Tongue (tissue), 1 donor: ENCODE measurements at regions not wholly inside any gene's neighbourhood (a gene's known extent, or its start where the extent isn't known, plus 50 kb on each side); places are given as distances from the start of the nearest gene placed in this dataset.

Experiments
- DNase-seq: peaks from one replicate; pipeline ENCODE4 v3.0.0-alpha.2; 2015

- DNase-seq = no peak
Measured at GRCh38 chr13:39938596-39938995, 283.1 kb downstream of the COG6 start.

DNA sequence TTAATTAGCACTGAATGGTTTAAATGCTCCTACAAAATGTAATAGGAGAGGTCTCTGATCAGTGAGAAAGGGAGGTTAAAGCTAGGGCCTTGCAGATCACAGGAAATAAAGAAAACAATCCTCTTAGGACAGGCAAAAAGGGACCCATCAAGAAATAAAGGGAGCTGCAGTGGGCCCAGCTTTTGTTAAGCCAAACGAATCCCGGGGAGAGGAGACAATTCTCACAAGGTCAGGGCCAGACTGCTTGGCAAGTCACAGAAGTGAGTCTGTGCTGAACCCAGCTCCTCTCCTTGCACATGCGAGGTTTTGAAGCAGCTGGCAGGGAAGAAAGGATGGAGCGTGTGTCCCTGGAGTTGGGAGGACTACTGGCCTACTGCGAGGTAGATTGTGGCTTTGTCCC lies 285.8 kb downstream of the COG6 start:
- DNase-seq = no peak

DNA sequence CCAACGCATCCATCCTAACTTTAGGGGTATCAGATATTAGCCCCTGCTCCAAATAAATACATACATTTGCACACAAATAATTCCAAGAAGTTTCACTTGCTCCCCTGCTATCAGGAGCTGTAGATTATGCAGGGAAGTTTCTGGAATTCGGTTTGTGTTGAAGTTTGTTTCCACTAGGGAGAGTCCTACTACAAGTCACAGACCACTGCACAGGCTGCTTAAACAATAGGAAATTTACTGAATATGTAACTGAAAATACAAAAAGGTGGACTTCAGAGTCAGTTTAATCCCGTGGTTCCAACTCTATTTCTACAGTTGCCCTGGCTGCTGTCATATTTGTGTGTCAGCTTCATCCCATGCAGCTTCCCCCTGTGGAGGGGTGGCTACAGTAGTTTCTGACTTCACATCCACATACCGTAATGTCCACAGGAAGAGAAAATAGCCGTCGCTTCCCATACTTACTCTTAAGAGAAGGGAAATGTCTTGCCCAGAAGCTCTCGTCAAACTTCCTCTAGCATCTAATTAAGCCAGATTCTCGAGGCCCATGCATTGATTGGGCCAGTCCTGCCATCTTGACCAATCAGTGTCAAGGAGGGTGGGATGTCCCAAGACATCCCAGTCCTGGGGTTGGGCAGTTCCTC lies 286.6 kb downstream of the COG6 start:
- DNase-seq = no peak

DNA sequence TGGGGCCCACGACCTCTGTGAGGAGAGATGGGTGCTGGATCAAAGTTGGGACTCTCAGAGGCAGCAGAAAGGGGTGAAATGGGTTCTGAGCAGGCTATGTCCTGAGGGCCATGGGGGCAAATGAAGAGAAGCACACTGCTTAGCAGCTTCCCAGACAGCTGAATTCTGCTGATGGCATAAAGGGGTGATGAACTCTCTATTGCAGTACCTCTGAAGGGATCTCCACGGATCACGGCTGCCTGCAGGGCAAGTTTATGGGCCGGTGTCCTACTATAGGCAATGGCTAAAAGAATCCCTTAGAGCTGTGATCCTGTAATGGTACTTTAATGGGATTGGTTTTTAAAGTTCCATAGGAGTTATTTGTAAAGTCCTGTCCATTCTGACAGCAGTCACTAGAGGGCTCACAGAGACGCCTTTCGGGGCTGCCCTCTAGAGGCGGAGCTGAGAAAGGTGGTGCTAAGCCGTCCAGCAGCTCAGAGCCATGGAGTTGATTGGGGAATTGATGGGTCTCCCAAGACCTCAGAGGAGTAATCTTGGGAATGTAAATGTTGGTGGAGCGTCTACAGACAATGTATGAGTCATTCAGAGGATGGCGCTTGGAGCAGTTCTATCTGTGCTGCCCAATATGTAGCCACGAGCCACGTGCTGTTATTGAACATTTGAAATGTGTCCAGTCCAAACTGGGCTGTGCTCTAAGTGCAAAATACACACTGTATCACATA lies 287.3 kb downstream of the COG6 start:
- DNase-seq = peak; percentile 55

DNA sequence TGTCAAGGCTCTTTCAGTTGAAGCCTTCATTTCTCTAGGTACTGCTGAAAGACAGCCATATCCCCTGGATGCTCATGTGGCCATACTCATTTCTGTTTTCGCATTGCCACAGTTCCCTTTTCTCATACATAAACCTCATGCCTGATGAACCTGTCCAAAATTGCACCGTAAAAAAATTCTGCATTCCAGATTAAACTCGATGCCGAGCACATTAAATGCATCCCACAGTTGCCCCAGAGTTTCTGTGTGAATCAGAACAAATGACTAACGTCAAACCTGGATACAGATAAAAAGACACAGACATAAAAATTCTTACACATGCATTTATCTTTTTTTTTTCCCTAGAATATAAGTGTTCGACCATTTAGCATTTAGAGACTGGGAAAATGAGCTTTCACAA lies 288.2 kb downstream of the COG6 start:
- DNase-seq = no peak

GRCh38 chr13:39945226-39945625 lies 289.8 kb downstream of the COG6 start:
- peak; percentile 41 for DNase-seq

DNA sequence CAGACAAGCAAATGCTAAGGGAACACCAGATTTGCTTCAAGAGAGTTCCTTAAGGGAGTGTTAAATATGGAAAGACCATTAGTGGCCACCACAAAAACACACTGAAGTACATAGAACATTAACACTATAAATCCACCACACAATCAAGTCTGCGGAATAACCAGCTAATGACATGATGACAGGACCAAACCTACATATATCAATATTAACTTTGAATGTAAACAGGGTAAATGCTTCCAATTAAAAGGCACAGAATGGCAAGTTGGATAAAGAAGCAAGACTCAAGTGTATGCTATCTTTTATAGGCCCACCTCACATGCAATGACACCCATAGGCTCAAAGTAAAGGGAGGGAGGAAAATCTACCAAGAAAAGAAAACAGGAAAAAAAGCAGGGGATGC lies 291.3 kb downstream of the COG6 start:
- DNase-seq = no peak

GRCh38 chr13:39951301-39951700 lies 295.8 kb downstream of the COG6 start:
- DNase-seq = no peak

DNA sequence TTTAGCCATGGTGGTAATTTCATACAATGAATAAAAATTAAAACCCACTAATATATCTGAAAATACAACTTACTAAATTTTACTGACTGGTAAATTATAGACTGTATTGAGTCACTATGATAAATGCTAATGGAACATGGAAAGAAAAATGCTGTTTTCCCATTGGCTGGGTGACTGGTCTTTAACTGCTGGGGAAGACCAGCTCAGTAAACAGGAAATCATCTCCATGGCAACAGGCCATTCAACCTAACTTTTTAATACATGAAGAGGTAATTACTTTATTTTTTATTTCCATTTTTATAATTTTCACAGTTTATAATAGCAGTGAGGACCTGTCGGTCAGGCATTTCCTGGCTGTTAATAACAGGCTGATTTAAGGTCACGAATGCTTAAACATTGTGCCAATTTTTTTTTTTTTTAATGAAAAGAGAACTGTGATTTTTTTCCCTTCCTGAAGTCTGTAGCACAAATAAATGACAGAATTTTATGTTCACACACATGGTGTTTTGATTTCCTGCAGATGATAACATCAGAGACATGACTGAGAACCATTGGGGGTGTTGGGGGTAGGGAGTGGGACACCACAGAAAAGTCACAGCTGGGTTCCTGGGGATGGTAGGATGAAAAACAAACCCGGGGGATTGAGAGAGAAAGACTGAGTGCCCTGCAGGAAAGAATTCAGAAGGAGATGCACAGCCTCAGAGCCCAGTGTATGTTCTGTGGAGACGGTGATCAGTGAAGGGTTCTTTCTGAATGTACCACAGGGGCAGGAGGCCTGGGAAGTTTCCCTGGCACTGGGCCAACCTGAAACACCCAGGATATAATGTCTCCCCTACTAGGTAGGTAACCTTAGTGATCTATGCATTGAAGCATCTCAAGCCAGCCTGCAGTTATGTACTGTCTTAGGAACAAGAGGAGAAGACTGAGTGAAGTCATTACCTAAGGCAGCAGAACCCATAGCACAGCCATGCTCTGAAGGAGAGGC lies 297.1 kb downstream of the COG6 start:
- peak; percentile 30 for DNase-seq

DNA sequence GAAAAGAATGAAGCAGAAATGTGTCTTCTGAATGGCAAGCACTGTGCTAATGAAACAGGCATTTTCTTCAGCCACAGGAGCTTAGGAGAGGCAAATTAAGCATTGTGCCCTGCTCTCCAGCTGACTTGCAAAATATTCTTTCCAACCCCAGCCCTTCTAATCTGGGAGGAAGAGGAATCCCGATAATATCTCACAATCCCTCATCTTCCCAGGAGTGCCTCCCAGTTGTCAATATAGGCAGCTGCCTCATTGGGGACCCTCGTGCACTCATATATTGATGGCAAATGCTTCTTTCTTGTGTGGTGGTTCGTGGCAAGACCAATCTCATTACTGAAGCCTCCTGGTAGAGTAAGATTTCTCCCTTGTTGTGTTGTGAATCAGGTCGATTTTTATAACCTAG lies 299.0 kb downstream of the COG6 start:
- no peak for DNase-seq

DNA sequence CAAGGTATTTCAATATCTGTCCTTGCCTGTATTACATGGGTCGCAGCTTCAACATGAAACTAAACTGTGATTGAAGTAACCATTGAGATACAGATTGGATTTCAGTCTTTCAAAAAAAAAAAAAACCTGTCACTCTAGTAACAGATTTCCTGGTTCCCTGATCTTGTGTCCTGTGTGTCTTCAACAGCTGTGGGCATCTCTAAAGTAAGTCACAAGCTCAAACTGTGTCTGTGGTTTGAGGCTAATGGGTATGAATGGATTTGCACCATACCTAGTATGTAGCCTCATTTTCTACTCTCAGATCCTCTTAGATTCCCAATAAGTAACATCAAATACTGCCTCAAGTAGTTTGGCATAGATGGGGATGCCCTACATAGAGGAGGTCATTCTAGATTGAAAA lies 300.1 kb downstream of the COG6 start:
- DNase-seq = no peak

DNA sequence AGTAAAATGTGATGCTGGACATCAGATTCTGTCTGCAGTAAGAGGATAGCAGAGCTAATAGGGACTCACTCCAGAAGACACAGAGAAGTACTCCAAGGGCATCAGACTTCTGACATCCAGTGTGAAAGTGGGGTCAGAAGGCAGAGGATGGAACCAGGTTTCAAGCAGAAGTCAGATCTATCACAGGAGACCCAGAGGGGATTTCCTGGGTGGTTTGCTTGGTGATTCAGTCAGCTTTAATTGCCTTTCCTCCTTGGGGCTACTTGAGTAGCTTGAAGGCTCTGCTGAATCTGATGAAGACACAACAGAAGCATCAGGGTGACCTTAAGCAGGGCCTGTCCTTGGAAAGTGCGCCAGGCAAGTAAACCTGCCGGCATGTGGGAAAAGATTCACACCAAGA lies 300.6 kb downstream of the COG6 start:
- no peak for DNase-seq

GRCh38 chr13:39957868-39958677 lies 302.6 kb downstream of the COG6 start:
- no peak for DNase-seq

DNA sequence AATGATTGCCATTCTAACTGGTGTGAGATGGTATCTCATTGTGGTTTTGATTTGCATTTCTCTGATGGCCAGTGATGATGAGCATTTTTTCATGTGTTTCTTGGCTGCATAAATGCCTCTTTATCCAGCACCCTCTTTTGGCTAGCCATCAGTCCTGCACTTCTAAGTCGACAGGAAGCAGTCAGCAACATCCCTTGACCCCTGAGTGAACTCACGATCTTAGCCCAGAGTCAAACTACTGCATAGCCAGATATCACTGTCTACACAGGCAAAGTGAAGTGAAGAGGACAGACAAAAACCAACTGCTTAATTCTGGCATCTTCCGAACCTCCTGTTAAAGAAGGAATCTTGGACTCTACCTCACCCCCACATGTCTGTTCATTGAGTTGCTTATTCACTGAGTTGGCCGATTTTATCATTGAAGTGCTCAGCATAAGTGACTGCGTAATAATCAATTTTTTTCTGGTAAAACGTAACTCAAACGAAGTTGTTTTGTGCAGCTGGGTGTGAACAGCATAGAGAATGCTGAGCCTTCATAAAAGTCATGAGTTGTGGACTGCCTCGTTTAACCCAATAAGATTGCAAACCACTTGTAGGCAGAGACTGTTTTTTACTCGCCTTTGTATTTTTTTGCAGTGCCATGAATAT lies 304.2 kb downstream of the COG6 start:
- DNase-seq = no peak

DNA sequence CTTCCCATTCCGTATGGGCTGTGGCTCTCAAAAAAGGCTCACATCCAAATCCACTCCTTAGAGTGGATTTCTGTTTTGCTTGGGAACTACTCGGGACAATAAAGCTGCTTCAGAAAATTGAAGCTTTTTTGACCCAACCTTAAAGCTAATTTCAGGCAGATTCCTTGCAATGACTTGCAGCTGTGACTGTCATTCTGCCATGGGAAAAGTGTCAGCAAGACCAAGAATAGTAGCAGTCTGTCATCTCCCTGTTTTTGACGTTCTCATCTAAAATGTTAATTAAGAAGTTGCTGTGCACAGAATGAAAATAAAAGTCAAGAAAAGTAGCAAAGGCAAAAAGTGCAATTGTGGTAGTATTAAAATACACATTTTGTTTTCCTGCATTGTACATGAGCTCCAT lies 304.7 kb downstream of the COG6 start:
- peak; percentile 68 for DNase-seq

- DNase-seq = no peak
Measured at GRCh38 chr13:39961036-39961435, 305.6 kb downstream of the COG6 start.

DNA sequence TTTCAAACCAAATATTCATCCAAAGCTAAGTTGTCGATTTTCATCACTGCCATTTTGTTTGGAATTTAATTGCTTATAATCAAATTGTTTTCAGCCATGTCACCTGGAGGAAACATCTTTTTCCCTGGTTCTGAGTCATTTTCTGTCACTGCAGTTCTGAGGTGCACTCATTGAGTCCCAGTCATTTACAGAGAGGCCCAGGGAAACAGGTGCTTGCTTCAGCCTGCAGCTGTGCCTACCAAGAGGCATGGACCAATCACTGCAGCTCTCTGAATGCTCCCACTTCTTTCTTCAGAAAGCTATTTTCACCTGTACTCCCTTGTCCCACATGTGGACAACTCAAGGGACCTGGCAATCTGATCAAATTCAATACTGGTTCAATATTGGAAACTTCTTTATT lies 308.1 kb downstream of the COG6 start:
- no peak for DNase-seq

DNA sequence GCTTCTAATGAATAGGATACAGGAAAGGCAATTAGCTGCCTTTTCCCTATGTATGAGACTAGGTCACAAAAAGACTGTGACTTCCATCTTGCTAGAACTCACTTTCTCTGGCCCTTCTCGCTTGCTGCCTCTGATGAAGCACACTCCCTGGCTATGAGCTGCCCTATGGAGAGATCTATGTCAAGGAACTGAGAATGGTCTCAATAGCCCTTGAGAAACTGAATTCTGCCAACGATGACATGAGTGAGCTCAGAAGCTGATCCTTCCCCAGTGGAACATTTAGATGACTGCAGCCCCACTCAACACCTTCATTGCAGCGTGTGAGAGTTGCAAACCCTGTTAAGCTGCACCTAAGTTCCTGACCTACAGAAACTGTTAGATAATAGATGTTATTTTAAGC lies 309.8 kb downstream of the COG6 start:
- DNase-seq = no peak

- no peak for DNase-seq
Measured at GRCh38 chr13:39967199-39967959, 311.9 kb downstream of the COG6 start.

DNA sequence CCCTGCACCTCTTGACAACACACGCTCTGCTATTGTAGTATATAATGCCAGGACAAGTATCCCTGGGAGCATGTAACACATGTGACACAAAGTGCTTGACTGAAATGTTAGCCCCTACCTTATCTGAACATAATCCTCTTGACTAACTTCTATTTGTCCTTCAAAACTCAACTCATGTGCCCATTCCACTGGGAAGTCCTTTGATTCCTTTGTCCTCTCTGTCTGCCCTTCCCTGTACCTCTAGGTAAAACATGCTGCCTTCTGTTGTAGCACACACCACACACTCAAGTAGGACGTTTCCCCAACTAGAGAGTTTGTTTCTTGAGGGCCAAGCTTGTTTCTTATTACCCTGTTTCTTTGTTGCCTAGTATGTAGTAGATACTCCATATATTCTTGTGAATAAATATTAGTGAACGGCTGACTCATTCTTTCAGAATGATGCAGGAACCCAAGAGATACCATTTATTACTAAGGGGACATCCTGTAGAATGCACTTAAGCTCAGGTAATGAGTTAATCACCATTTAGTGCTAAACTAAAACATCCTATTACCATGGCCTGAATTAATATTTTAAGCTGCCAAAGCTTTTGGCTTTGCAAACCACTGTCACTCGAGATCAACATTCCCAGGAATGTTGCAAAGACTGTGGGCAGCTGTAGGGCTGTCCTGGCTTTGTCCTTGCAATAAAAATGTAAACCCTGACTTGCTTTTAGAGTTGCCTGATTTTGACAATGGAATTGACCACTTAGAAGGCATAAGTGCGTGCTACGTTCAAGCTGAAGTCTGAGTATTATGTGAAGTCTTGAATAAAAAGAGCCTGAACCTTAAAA lies 313.4 kb downstream of the COG6 start:
- DNase-seq = no peak
